Spleen (tissue), 11 donors: ENCODE measurements at regions not wholly inside any gene's neighbourhood (a gene's known extent, or its start where the extent isn't known, plus 50 kb on each side); places are given as distances from the start of the nearest gene placed in this dataset.

Experiments
- DNase-seq: peaks from one replicate; pipeline ENCODE4 v3.0.0-alpha.2; 2020
- H3K27ac ChIP-seq, 8 donors: fragments of 200-600 bp; sonication (generic) in 7 of 8; 1 replicate in 4 of 8; 2 replicates in 4 of 8; pipeline versions ENCODE4 v1.5.0 to v1.8.0; 2016 to 2021; ENCODE audit warnings: inconsistent platforms in 4 of 8, mild to moderate bottlenecking in 4 of 8, moderate library complexity in 1 of 8
- H3K27me3 ChIP-seq, 7 donors: fragments of 200-600 bp; sonication (generic) in 6 of 7; replicated peaks in 1 of 7; 1 replicate in 4 of 7; 2 replicates in 3 of 7; pipeline versions ENCODE4 v1.5.0 to v1.8.0; 2016 to 2021; ENCODE audit warnings: inconsistent platforms in 3 of 7, mild to moderate bottlenecking in 1 of 7
- H3K36me3 ChIP-seq, 6 donors: fragments of 200-600 bp; sonication (generic) in 5 of 6; 1 replicate in 4 of 6; 2 replicates in 2 of 6; pipeline versions ENCODE4 v1.5.0 to v1.8.0; 2016 to 2021; ENCODE audit warnings: inconsistent platforms in 2 of 6
- H3K4me1 ChIP-seq, 6 donors: fragments of 200-600 bp; sonication (generic) in 5 of 6; 1 replicate in 3 of 6; 2 replicates in 3 of 6; pipeline versions ENCODE4 v1.5.0 to v1.8.0; 2016 to 2021; ENCODE audit warnings: inconsistent platforms in 3 of 6
- H3K4me3 ChIP-seq, 8 donors: fragments of 200-600 bp; sonication (generic) in 7 of 8; 1 replicate in 4 of 8; 2 replicates in 4 of 8; pipeline versions ENCODE4 v1.5.0 to v1.8.0; 2016 to 2021; ENCODE audit warnings: inconsistent platforms in 4 of 8, mild to moderate bottlenecking in 4 of 8, moderate library complexity in 2 of 8
- H3K9me3 ChIP-seq, 8 donors: fragments of 200-600 bp; sonication (generic) in 7 of 8; 1 replicate in 4 of 8; 2 replicates in 4 of 8; pipeline versions ENCODE4 v1.5.0 to v1.8.0; 2016 to 2021; ENCODE audit warnings: inconsistent platforms in 4 of 8
- POLR2A ChIP-seq, 3 donors: fragments of 450-650 bp; IDR thresholded peaks; one replicate each; pipeline ENCODE4 v1.5.1; 2017; ENCODE audit warnings: antibody characterized with exemption in 3 of 3, mild to moderate bottlenecking in 1 of 3
- POLR2AphosphoS5 ChIP-seq, 3 donors: sonication (generic); formaldehyde crosslinking; IDR thresholded peaks; one replicate each; pipeline ENCODE4 v1.5.1; 2017; ENCODE audit warnings: antibody characterized with exemption in 3 of 3
- WGBS, 5 donors: extraction: QIAGEN DNeasy Blood & Tissue Kit in 3 of 5; methylation state at CpG; one replicate each; pipeline versions ENCODE4 v1.1.5 to v1.1.7; 2013 to 2018; 5-methylcytosine and 5-hydroxymethylcytosine counted together
- intact Hi-C: fragments of 100-400 bp; cut with DNase I; formaldehyde crosslinking; loops from one replicate; pipeline ENCODE4 v1.15.0; 2023; ENCODE audit warnings: low total_unique reads
- TF ChIP-seq, protein P1 (sequence below), 11 experiments: fragments of 200-600 bp in 7 of 11; fragments of 450-650 bp in 4 of 11; sonication (generic) in 4 of 11; IDR thresholded peaks in 8 of 11; conservative IDR thresholded peaks in 3 of 11; 1 replicate in 7 of 11; 2 replicates in 4 of 11; pipeline versions ENCODE4 v1.4.0 to v1.8.0; 2016 to 2021; ENCODE audit warnings: antibody characterized with exemption in 11 of 11, inconsistent platforms in 4 of 11, mild to moderate bottlenecking in 1 of 11
- donor health status: healthy with polysubstance abuse.
- donor health status: DM: no; HTN: no; CAD: no; lungs with moderate emphysema.
- donor health status: DM: no; HTN: no; CAD: no.
- donor health status: Bipolar disorder and iron deficiency.
- donor health status: healthy.
- donor health status: DM: no; HTN: no; CAD: no.
- donor health status: DM: yes; HTN: yes; CAD: no.

DNA sequence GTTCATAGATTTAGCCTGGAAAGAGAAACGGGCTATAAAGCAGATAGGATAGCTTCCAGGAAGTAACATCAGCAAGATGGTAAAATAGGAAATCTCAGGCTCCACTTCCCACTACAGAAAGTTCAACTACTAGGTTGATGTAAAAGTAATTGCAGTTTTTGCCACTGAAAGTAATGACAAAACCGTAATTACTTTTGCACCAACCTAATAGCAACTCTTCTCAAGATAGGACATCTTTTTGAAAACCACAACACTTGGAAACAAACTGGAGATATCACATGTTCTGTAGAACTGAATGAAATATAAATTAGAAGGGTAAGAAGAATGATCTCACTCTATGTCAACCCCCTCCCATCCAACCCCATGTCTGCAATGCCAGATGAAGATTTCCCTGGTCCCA is 1154.3 kb downstream of the BCL11A start:
- intact Hi-C loops = no loop called here
- WGBS, 5 donors = 87 to 97% (median 93%) methylated on average over 2 of the region's 2 CpGs

DNA sequence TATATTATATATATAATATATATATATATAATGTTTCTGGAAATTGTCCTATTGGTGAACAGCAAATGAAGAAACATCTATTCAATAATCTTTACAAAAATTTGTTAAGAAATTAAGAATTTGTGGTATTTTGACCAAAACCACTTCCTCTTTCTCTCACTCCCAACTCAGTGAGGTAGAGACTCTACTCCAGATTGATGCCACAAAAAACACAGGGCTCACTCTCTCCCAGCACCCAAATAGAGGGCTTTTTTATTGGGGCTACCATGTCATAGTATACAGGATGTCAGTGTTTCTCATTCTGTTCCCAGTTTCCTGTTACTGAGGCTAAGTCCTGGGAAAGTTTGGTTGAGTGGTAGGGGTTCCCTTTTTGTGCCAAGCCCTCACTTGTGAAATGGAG is 1155.4 kb downstream of the BCL11A start:
- Histone ChIP-seq H3K4me1 (no peaks in the 10 kb centered on the region), H3K9me3 (peaks cover 0 to 12% (median 3%) of the 10 kb centered on the region in 8 donors), H3K27me3 (no peaks in the 10 kb centered on the region), H3K27ac (no peak overlapping the region), H3K36me3 (no peaks in the 10 kb centered on the region), H3K4me3 (no peak overlapping the region)
- DNase-seq = no peak
- TF ChIP-seq POLR2AphosphoS5 (IDR thresholded peaks at IDR 0.05) = no peak
- no peak for TF ChIP-seq POLR2A (IDR thresholded peaks at IDR 0.05)
- TF ChIP-seq, protein P1, sequence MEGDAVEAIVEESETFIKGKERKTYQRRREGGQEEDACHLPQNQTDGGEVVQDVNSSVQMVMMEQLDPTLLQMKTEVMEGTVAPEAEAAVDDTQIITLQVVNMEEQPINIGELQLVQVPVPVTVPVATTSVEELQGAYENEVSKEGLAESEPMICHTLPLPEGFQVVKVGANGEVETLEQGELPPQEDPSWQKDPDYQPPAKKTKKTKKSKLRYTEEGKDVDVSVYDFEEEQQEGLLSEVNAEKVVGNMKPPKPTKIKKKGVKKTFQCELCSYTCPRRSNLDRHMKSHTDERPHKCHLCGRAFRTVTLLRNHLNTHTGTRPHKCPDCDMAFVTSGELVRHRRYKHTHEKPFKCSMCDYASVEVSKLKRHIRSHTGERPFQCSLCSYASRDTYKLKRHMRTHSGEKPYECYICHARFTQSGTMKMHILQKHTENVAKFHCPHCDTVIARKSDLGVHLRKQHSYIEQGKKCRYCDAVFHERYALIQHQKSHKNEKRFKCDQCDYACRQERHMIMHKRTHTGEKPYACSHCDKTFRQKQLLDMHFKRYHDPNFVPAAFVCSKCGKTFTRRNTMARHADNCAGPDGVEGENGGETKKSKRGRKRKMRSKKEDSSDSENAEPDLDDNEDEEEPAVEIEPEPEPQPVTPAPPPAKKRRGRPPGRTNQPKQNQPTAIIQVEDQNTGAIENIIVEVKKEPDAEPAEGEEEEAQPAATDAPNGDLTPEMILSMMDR (IDR thresholded peaks at IDR 0.05 in 8 of 11, conservative IDR thresholded peaks at IDR 0.05 in 3 of 11) = no peak
- intact Hi-C loops = no loop called here

More for the DNA sequence above, 1154.3 kb downstream of the BCL11A start:
- no peaks in the 10 kb centered on the region for H3K27me3 ChIP-seq
- H3K36me3 ChIP-seq = no peaks in the 10 kb centered on the region
- no peak overlapping the region for H3K27ac ChIP-seq
- H3K9me3 ChIP-seq = peaks cover 0 to 22% (median 8%) of the 10 kb centered on the region in 8 donors
- DNase-seq = no peak
- TF ChIP-seq POLR2AphosphoS5 (IDR thresholded peaks at IDR 0.05) (no peak), POLR2A (IDR thresholded peaks at IDR 0.05) (no peak)
- TF ChIP-seq, protein P1 (IDR thresholded peaks at IDR 0.05 in 8 of 11, conservative IDR thresholded peaks at IDR 0.05 in 3 of 11) = no peak
- no peaks in the 10 kb centered on the region for H3K4me1 ChIP-seq
- H3K4me3 ChIP-seq = no peak overlapping the region

DNA sequence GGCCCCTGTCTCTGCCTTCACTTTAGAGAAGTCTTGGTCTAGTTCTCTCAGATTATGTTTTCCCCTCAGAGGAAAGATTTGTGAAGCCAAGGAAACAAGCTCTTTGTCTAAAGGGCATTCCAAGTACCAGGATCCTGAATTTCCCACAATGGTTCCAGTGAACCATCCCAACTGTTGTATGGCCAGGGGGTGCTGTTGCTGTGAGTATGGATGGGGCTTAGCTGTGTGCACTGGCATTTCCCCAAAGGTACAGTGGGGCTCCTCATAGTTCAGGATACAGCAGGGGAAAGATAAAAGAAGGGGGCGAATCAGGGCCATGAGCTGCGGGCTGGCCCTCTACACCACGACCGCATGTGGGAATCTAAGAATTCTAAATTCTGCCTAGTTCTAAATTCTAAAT is 1154.0 kb upstream of the FANCL start:
- H3K4me1 ChIP-seq = no peaks in the 10 kb centered on the region
- 92 to 98% (median 95%) methylated on average over 4 of the region's 4 CpGs for WGBS, 5 donors
- H3K27me3 ChIP-seq = no peaks in the 10 kb centered on the region
- no peak overlapping the region for H3K4me3 ChIP-seq
- TF ChIP-seq POLR2AphosphoS5 (IDR thresholded peaks at IDR 0.05) = no peak
- TF ChIP-seq POLR2A (IDR thresholded peaks at IDR 0.05) = no peak
- TF ChIP-seq, protein P1 (IDR thresholded peaks at IDR 0.05 in 8 of 11, conservative IDR thresholded peaks at IDR 0.05 in 3 of 11) = no peak
- intact Hi-C loops = no loop called here
- H3K9me3 ChIP-seq = peaks cover 0 to 8% (median 0%) of the 10 kb centered on the region in 8 donors
- H3K36me3 ChIP-seq = no peaks in the 10 kb centered on the region
- H3K27ac ChIP-seq = no peak overlapping the region
- DNase-seq = no peak

DNA sequence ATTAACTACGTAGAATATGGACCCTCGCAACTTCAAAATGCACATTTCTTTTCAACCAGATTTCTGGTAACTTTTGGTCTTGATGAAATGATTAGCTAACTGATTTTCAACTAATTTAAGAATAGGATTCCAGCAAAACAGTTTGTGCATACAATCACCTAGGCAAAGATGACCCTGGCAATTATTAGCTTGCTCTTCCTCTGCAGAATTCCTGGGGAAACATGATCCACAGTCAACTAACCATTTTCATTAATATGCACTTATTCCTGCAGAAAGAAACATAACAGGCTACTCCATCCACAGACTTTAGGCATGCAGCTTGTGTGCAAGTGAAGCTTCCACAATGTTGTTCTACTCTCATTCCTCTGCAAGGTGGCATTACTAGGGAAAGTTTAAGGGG is 1150.8 kb upstream of the FANCL start:
- TF ChIP-seq POLR2AphosphoS5 (IDR thresholded peaks at IDR 0.05) = no peak
- TF ChIP-seq, protein P1 (IDR thresholded peaks at IDR 0.05 in 8 of 11, conservative IDR thresholded peaks at IDR 0.05 in 3 of 11) = no peak
- no peak for TF ChIP-seq POLR2A (IDR thresholded peaks at IDR 0.05)
- 83 to 97% (median 93%) methylated on average over 2 of the region's 2 CpGs for WGBS, 5 donors
- Histone ChIP-seq H3K27ac (no peak overlapping the region), H3K36me3 (no peaks in the 10 kb centered on the region), H3K4me1 (no peaks in the 10 kb centered on the region), H3K4me3 (no peak overlapping the region), H3K27me3 (no peaks in the 10 kb centered on the region), H3K9me3 (peaks cover 0 to 8% (median 0%) of the 10 kb centered on the region in 8 donors)
- intact Hi-C loops = no loop called here
- no peak for DNase-seq
